H1 (cell line): ENCODE measurements at regions not wholly inside any gene's neighbourhood (a gene's known extent, or its start where the extent isn't known, plus 50 kb on each side); places are given as distances from the start of the nearest gene placed in this dataset.

ENCODE experiments used
- CTCF ChIA-PET: fragments of 300-600 bp; sonication (Branson Sonifier 250); formaldehyde crosslinking; loops from one replicate; lab custom pipeline; 2021; ENCODE audit not compliant: partially characterized antibody; lab: Charles Lee
- POLR2A ChIA-PET: fragments of 300-600 bp; sonication (Branson Sonifier 250); formaldehyde crosslinking; loops from one replicate; lab custom pipeline; 2021; ENCODE audit warnings: inconsistent platforms; ENCODE audit not compliant: partially characterized antibody; lab: Charles Lee
- DNase-seq, 2 experiments: peaks; one replicate each; pipeline versions ENCODE4 v3.0.0 to v3.0.0-alpha.2; 2010 to 2022; ENCODE audit warnings: low spot score in 2 of 2, low read depth in 1 of 2, mixed read lengths in 1 of 2
- FAIRE-seq: peaks from 2 replicates; lab custom pipeline; 2011; peaks lifted over from hg19 to GRCh38; lab: Jason Lieb, UNC
- H2AFZ ChIP-seq: 2 replicates; pipeline ENCODE4 v1.8.1; 2012; ENCODE audit warnings: low read length, inconsistent platforms
- H2AK5ac ChIP-seq: 2 replicates; pipeline ENCODE4 v1.6.1; 2013; ENCODE audit warnings: low read depth, low read length
- H2BK120ac ChIP-seq: replicated peaks from 2 replicates; pipeline ENCODE3; 2013; ENCODE audit warnings: low read depth, low read length, inconsistent platforms
- H2BK12ac ChIP-seq: 2 replicates; pipeline ENCODE4 v1.6.1; 2013; ENCODE audit warnings: low read depth, low read length
- H2BK15ac ChIP-seq: 2 replicates; pipeline ENCODE4 v1.6.1; 2013; ENCODE audit warnings: low read length
- H2BK20ac ChIP-seq: 2 replicates; pipeline ENCODE4 v1.6.1; 2013; ENCODE audit warnings: low read length
- H2BK5ac ChIP-seq: 2 replicates; pipeline ENCODE4 v1.6.1; 2013; ENCODE audit warnings: low read depth, low read length
- H3K14ac ChIP-seq: 2 replicates; pipeline ENCODE4 v1.6.1; 2013; ENCODE audit warnings: inconsistent platforms; ENCODE audit not compliant: insufficient read length
- H3K18ac ChIP-seq: 2 replicates; pipeline ENCODE4 v1.6.1; 2013; ENCODE audit warnings: low read length; ENCODE audit errors: extremely low read depth
- H3K23ac ChIP-seq: 2 replicates; pipeline ENCODE4 v1.6.1; 2013; ENCODE audit warnings: inconsistent platforms; ENCODE audit not compliant: insufficient read length
- H3K23me2 ChIP-seq: 2 replicates; pipeline ENCODE4 v1.6.1; 2013; ENCODE audit warnings: low read depth, low read length
- H3K27ac ChIP-seq: 2 replicates; pipeline ENCODE4 v1.6.1; 2011; ENCODE audit warnings: low read depth, low read length, inconsistent platforms
- H3K27me3 ChIP-seq, 4 experiments: replicated peaks in 1 of 4; 1 replicate in 1 of 4; 2 replicates in 3 of 4; pipeline versions ENCODE4 v1.6.1 to v1.8.1; 2011 to 2013; ENCODE audit warnings: low read length in 3 of 4, mild to moderate bottlenecking in 3 of 4, inconsistent platforms in 2 of 4, mixed read lengths in 2 of 4, moderate library complexity in 1 of 4; ENCODE audit not compliant: control insufficient read depth in 3 of 4, insufficient read depth in 3 of 4; ENCODE audit errors: extremely low read depth in 1 of 4
- H3K36me3 ChIP-seq, 4 experiments: 2 replicates each; pipeline versions ENCODE4 v1.6.1 to v1.8.1; 2011 to 2013; ENCODE audit warnings: mild to moderate bottlenecking in 4 of 4, low read length in 3 of 4, moderate library complexity in 2 of 4, control low read depth in 1 of 4, inconsistent platforms in 1 of 4; ENCODE audit not compliant: insufficient read depth in 4 of 4, control insufficient read depth in 2 of 4
- H3K4ac ChIP-seq: replicated peaks from 2 replicates; pipeline ENCODE3; 2013; ENCODE audit warnings: low read length, low read depth, mixed read lengths, inconsistent platforms; ENCODE audit not compliant: insufficient read length
- H3K4me1 ChIP-seq, 4 experiments: replicated peaks in 1 of 4; 1 replicate in 1 of 4; 2 replicates in 3 of 4; pipeline versions ENCODE4 v1.6.1 to v1.8.1; 2011 to 2013; ENCODE audit warnings: low read length in 3 of 4, inconsistent platforms in 2 of 4, mixed read lengths in 1 of 4; ENCODE audit not compliant: insufficient read depth in 4 of 4, control insufficient read depth in 3 of 4
- H3K4me2 ChIP-seq, 2 experiments: 2 replicates each; pipeline versions ENCODE4 v1.6.1 to v1.8.1; 2011 to 2013; ENCODE audit warnings: low read depth in 2 of 2, low read length in 2 of 2, control low read depth in 1 of 2, inconsistent platforms in 1 of 2, mild to moderate bottlenecking in 1 of 2; ENCODE audit not compliant: insufficient read depth in 1 of 2
- H3K4me3 ChIP-seq, 4 experiments: fragments of 200-600, 300-600 bp in 1 of 4; sonication (generic), shearing (Covaris generic), sonication (Bioruptor Twin) in 1 of 4; 2 replicates each; pipeline versions ENCODE4 v1.5.1 to v1.8.1; 2011 to 2016; ENCODE audit warnings: low read length in 4 of 4, low read depth in 3 of 4, control low read depth in 2 of 4, inconsistent platforms in 2 of 4, mild to moderate bottlenecking in 2 of 4, mixed read lengths in 1 of 4, moderate library complexity in 1 of 4; ENCODE audit not compliant: insufficient read depth in 2 of 4; ENCODE audit errors: extremely low read depth in 1 of 4
- H3K56ac ChIP-seq: replicated peaks from 2 replicates; pipeline ENCODE3; 2013; ENCODE audit warnings: low read depth, mild to moderate bottlenecking, mixed read lengths, low read length, inconsistent platforms; ENCODE audit not compliant: insufficient read length
- H3K79me1 ChIP-seq: 2 replicates; pipeline ENCODE4 v1.6.1; 2013; ENCODE audit warnings: low read depth, low read length, control low read depth
- H3K79me2 ChIP-seq, 2 experiments: 2 replicates each; pipeline versions ENCODE4 v1.6.1 to v1.8.1; 2012 to 2013; ENCODE audit warnings: low read length in 2 of 2, mild to moderate bottlenecking in 2 of 2, inconsistent platforms in 1 of 2; ENCODE audit not compliant: insufficient read depth in 2 of 2, control insufficient read depth in 1 of 2
- H3K9ac ChIP-seq, 4 experiments: replicated peaks in 1 of 4; 1 replicate in 1 of 4; 2 replicates in 3 of 4; pipeline versions ENCODE4 v1.6.1 to v1.8.1; 2011 to 2013; ENCODE audit warnings: low read depth in 3 of 4, low read length in 3 of 4, control low read depth in 2 of 4, mild to moderate bottlenecking in 2 of 4, moderate library complexity in 2 of 4, inconsistent platforms in 1 of 4; ENCODE audit errors: extremely low read depth in 1 of 4
- H3K9me3 ChIP-seq, 2 experiments: 2 replicates each; pipeline versions ENCODE4 v1.6.1 to v1.8.1; 2012 to 2013; ENCODE audit warnings: mild to moderate bottlenecking in 2 of 2, moderate library complexity in 2 of 2, control low read depth in 1 of 2, inconsistent platforms in 1 of 2, low read depth in 1 of 2, low read length in 1 of 2, mixed read lengths in 1 of 2; ENCODE audit not compliant: insufficient read depth in 2 of 2
- H4K20me1 ChIP-seq, 2 experiments: replicated peaks in 1 of 2; 2 replicates each; pipeline versions ENCODE3 to v1.8.1; 2011 to 2013; ENCODE audit warnings: inconsistent platforms in 2 of 2, low read length in 2 of 2, mild to moderate bottlenecking in 1 of 2; ENCODE audit not compliant: insufficient read depth in 2 of 2, control insufficient read depth in 1 of 2
- H4K5ac ChIP-seq: 2 replicates; pipeline ENCODE4 v1.6.1; 2013; ENCODE audit warnings: low read length, low read depth, mixed read lengths, inconsistent platforms; ENCODE audit not compliant: insufficient read length
- H4K8ac ChIP-seq: 2 replicates; pipeline ENCODE4 v1.8.0; 2013; ENCODE audit warnings: mild to moderate bottlenecking, moderate library complexity, low read length, inconsistent platforms; ENCODE audit not compliant: insufficient read depth; ENCODE audit errors: extremely low read depth
- H4K91ac ChIP-seq: replicated peaks from 2 replicates; pipeline ENCODE3; 2013; ENCODE audit warnings: low read length, mixed read lengths, inconsistent platforms; ENCODE audit not compliant: insufficient read length
- ASH2L ChIP-seq: fragments of 200-600, 300-600 bp; sonication (generic); IDR thresholded peaks from one replicate; pipeline ENCODE4 v1.7.1; 2017; ENCODE audit warnings: low read length
- CEBPB ChIP-seq: IDR thresholded peaks from 2 replicates; pipeline ENCODE4 v1.6.1; 2012; ENCODE audit warnings: low read depth, low read length
- CREB1 ChIP-seq: IDR thresholded peaks from 2 replicates; pipeline ENCODE4 v1.6.1; 2012; ENCODE audit warnings: inconsistent platforms
- GABPA ChIP-seq: IDR thresholded peaks from 2 replicates; pipeline ENCODE4 v1.6.1; 2011; ENCODE audit warnings: mild to moderate bottlenecking, low read length, moderate library complexity, borderline replicate concordance; ENCODE audit not compliant: insufficient read depth
- JUN ChIP-seq: IDR thresholded peaks from 2 replicates; pipeline ENCODE4 v1.6.1; 2011; ENCODE audit warnings: low read depth, mild to moderate bottlenecking, improper control_type of control experiment, low read length
- JUND ChIP-seq: IDR thresholded peaks from 2 replicates; pipeline ENCODE4 v1.6.1; 2011; ENCODE audit warnings: mild to moderate bottlenecking, improper control_type of control experiment, low read length
- KDM1A ChIP-seq: fragments of 200-600, 300-600 bp; sonication (generic); IDR thresholded peaks from 2 replicates; pipeline ENCODE4 v1.7.1; 2016; ENCODE audit warnings: mild to moderate bottlenecking, low read length, borderline replicate concordance
- NANOG ChIP-seq: IDR thresholded peaks from 2 replicates; pipeline ENCODE4 v1.6.1; 2011; ENCODE audit warnings: low read length, low read depth, mild to moderate bottlenecking, inconsistent platforms; ENCODE audit not compliant: insufficient read depth, poor library complexity, severe bottlenecking
- PHF8 ChIP-seq: fragments of 200-600 bp; sonication (generic); conservative IDR thresholded peaks from 2 replicates; pipeline ENCODE4 v1.7.1; 2012; ENCODE audit warnings: low read depth, mild to moderate bottlenecking, inconsistent platforms, low read length, moderate library complexity
- SP1 ChIP-seq: IDR thresholded peaks from 2 replicates; pipeline ENCODE4 v1.6.1; 2011; ENCODE audit warnings: low read depth, low read length
- SUZ12 ChIP-seq: fragments of 200-600 bp; sonication (generic); IDR thresholded peaks from 2 replicates; pipeline ENCODE4 v1.6.1; 2012; ENCODE audit warnings: mild to moderate bottlenecking, inconsistent platforms, low read length, moderate library complexity, mixed read lengths
- TAF1 ChIP-seq: IDR thresholded peaks from 2 replicates; pipeline ENCODE4 v1.6.1; 2011; ENCODE audit warnings: mild to moderate bottlenecking, low read depth, low read length
- YY1 ChIP-seq: IDR thresholded peaks from 2 replicates; pipeline ENCODE4 v1.6.1; 2011; ENCODE audit warnings: low read depth, mild to moderate bottlenecking, low read length
- WGBS, 2 experiments: shearing (Covaris generic) in 1 of 2; methylation state at CpG; one replicate each; pipeline versions ENCODE4 v1.1.6 to v1.1.7; 2013 to 2015; ENCODE audit warnings: low lambda C conversion rate in 2 of 2, mixed read lengths in 2 of 2, inconsistent platforms in 1 of 2, low coverage in 1 of 2, missing lambda C conversion rate in 1 of 2; ENCODE audit not compliant: insufficient replicate concordance in 2 of 2, insufficient coverage in 1 of 2, insufficient read length in 1 of 2; ENCODE audit errors: extremely low coverage in 1 of 2, missing lambda C conversion rate in 1 of 2; 5-methylcytosine and 5-hydroxymethylcytosine counted together
- TF ChIP-seq, protein P1 (sequence below): IDR thresholded peaks from 2 replicates; pipeline ENCODE4 v1.6.1; 2012; ENCODE audit warnings: low read length, inconsistent platforms

DNA sequence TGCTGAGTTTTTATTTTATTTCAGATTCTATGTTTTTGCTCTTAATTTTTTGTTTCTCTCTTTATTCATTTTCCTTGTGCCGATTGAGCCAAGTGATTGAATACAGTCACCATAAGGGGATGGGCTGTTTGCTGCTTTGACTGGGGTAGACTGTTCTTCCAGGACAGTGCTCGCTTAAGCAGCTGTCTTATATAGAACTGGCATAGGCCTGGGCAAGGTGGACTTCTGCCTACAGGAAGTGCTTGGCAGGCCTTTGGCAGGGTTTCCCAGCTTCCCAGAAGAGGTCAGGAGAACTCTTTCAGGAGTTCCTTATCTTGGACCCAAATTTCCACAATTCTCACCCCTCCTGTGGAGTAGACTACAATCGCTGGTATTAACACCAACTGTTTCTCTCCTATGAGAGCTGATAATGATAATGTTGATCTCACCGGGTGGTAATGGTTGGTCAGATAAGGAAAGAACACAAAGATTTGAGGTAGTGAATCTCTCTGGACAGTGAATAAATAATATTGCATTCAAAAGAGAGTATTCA lies 207.5 kb upstream of the ST6GAL2 start:
- H3K79me1 ChIP-seq: no peaks in the 10 kb centered on the region
- H3K14ac ChIP-seq: no peak overlapping the region
- no peak overlapping the region for H3K4me3 ChIP-seq
- H2BK5ac ChIP-seq: no peak overlapping the region
- no peak overlapping the region for H3K18ac ChIP-seq
- no peak overlapping the region for H2BK20ac ChIP-seq
- FAIRE-seq: no peak
- H3K9me3 ChIP-seq: no peaks in the 10 kb centered on the region
- ChIA-PET CTCF (interaction anchor here (0.6 to 1.5 kb wide), 3 partner anchors 9 to 509 kb away, joined by 3 read pairs; no protein-coding TSS in a partner anchor), POLR2A (no interaction called here)
- H3K79me2 ChIP-seq: no peaks in the 10 kb centered on the region
- 89% methylated on average over 4 of the region's 4 CpGs; no CpG with 5 or more reads in 1 of the 2 experiments for WGBS, 2 experiments
- no peak overlapping the region for H2BK15ac ChIP-seq
- H2BK12ac ChIP-seq: no peak overlapping the region
- H4K5ac ChIP-seq: no peak overlapping the region
- H3K27me3 ChIP-seq: no peaks in the 10 kb centered on the region
- DNase-seq: no peak
- no peaks in the 10 kb centered on the region for H3K23me2 ChIP-seq
- no peak overlapping the region for H3K4me2 ChIP-seq
- H2BK120ac ChIP-seq: no peak overlapping the region
- no peak overlapping the region for H4K8ac ChIP-seq
- H3K23ac ChIP-seq: no peak overlapping the region
- no peak overlapping the region for H3K4ac ChIP-seq
- H3K36me3 ChIP-seq: no peaks in the 10 kb centered on the region
- no peak overlapping the region for H3K9ac ChIP-seq
- no peak overlapping the region for H4K91ac ChIP-seq
- H4K20me1 ChIP-seq: no peaks in the 10 kb centered on the region
- H2AK5ac ChIP-seq: no peak overlapping the region
- no peaks in the 10 kb centered on the region for H3K4me1 ChIP-seq
- no peak overlapping the region for H3K27ac ChIP-seq
- H2AFZ ChIP-seq: no peak overlapping the region
- no peak overlapping the region for H3K56ac ChIP-seq
- TF ChIP-seq GABPA: no peak
- TF ChIP-seq, protein P1, sequence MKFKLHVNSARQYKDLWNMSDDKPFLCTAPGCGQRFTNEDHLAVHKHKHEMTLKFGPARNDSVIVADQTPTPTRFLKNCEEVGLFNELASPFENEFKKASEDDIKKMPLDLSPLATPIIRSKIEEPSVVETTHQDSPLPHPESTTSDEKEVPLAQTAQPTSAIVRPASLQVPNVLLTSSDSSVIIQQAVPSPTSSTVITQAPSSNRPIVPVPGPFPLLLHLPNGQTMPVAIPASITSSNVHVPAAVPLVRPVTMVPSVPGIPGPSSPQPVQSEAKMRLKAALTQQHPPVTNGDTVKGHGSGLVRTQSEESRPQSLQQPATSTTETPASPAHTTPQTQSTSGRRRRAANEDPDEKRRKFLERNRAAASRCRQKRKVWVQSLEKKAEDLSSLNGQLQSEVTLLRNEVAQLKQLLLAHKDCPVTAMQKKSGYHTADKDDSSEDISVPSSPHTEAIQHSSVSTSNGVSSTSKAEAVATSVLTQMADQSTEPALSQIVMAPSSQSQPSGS: no peak
- TF ChIP-seq KDM1A: no peak
- TF ChIP-seq JUN: no peak
- no peak for TF ChIP-seq TAF1
- TF ChIP-seq ASH2L: no peak
- no peak for TF ChIP-seq NANOG
- no peak for TF ChIP-seq SP1
- no peak for TF ChIP-seq SUZ12
- TF ChIP-seq CREB1: no peak
- no peak for TF ChIP-seq CEBPB
- no peak for TF ChIP-seq YY1
- no peak for TF ChIP-seq PHF8
- TF ChIP-seq JUND: no peak
